Ovary (tissue), 7 donors: ENCODE measurements at regions not wholly inside any gene's neighbourhood (a gene's known extent, or its start where the extent isn't known, plus 50 kb on each side); places are given as distances from the start of the nearest gene placed in this dataset.

Source experiments
- DNase-seq, 5 donors: peaks; one replicate each; pipeline ENCODE4 v3.0.0-alpha.2; 2019 to 2020
- H3K27ac ChIP-seq, 2 donors: fragments of 200-600 bp; one replicate each; pipeline versions ENCODE4 v1.5.1 to v1.8.0; 2019 to 2022
- H3K27me3 ChIP-seq: fragments of 200-600 bp; one replicate; pipeline ENCODE4 v1.8.0; 2022
- H3K36me3 ChIP-seq: fragments of 200-600 bp; sonication (generic); one replicate; pipeline ENCODE4 v1.5.1; 2019
- H3K4me1 ChIP-seq: one replicate; pipeline ENCODE4 v1.8.1; 2013; ENCODE audit warnings: mild to moderate bottlenecking, moderate library complexity; ENCODE audit not compliant: insufficient read depth
- H3K4me3 ChIP-seq: fragments of 200-600 bp; sonication (generic); one replicate; pipeline ENCODE4 v1.5.1; 2017
- H3K9me3 ChIP-seq, 2 donors: fragments of 200-600 bp in 1 of 2; sonication (generic) in 1 of 2; one replicate each; pipeline versions ENCODE4 v1.5.1 to v1.8.1; 2013 to 2019; ENCODE audit warnings: mild to moderate bottlenecking in 1 of 2, moderate library complexity in 1 of 2
- CTCF ChIP-seq, 3 donors: fragments of 450-650 bp in 2 of 3; fragments of 200-600 bp in 1 of 3; IDR thresholded peaks; one replicate each; pipeline versions ENCODE4 v1.5.1 to v1.8.0; 2016 to 2022; ENCODE audit warnings: antibody characterized with exemption in 3 of 3, mild to moderate bottlenecking in 1 of 3
- EP300 ChIP-seq: sonication (generic); formaldehyde crosslinking; IDR thresholded peaks from one replicate; pipeline ENCODE4 v1.6.1; 2017; ENCODE audit warnings: antibody characterized with exemption
- POLR2A ChIP-seq: fragments of 450-650 bp; IDR thresholded peaks from one replicate; pipeline ENCODE4 v1.6.1; 2017; ENCODE audit warnings: antibody characterized with exemption, mild to moderate bottlenecking, moderate library complexity
- WGBS, 3 donors: extraction: QIAGEN DNeasy Blood & Tissue Kit in 1 of 3; methylation state at CpG; one replicate each; pipeline versions ENCODE4 v1.1.5 to v1.1.7; 2013 to 2017; 5-methylcytosine and 5-hydroxymethylcytosine counted together
- intact Hi-C, 4 donors: fragments of 100-400 bp; cut with DNase I; formaldehyde crosslinking; loops; one replicate each; pipeline versions ENCODE4 v1.11.0 to v1.15.1; 2022 to 2023
- donor health status: DM: no; HTN: no; CAD: no; lungs with moderate emphysema.
- donor health status: DM: no; HTN: no; CAD: no.
- donor health status: Bipolar disorder and iron deficiency.
- donor health status: DM: no; HTN: no; CAD: no.
- donor health status: DM: yes; HTN: yes; CAD: no.

DNA sequence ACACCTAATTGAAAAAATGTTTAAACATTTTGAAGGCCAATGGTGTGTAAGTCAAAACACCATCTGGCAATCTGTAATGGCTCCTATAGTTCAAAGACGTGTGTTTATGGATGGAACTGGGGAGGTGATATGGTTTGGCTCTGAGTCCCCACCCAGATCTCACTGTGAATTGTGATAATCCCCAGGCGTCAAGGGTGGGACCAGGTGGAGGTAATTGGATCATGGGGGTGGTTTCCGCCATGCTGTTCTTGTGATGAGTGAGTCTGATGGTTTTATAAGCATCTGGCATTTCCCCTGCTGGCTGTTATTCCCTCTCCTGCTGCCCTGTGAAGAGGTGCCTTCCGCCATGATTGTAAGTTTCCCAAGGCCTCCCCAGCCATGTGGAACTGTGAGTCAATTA, 52.2 kb downstream of the ADRA2C start:
- WGBS, 3 donors, result 41 to 64% (median 48%) methylated on average over 4 of the region's 4 CpGs
- intact Hi-C loops, result no loop called here
- TF ChIP-seq CTCF (IDR thresholded peaks at IDR 0.05), result no peak
- TF ChIP-seq POLR2A, result no peak
- no peak for TF ChIP-seq EP300
- H3K27ac ChIP-seq, result no peak overlapping the region
- no peak overlapping the region for H3K4me3 ChIP-seq
- no peaks in the 10 kb centered on the region for H3K36me3 ChIP-seq
- no peaks in the 10 kb centered on the region for H3K27me3 ChIP-seq
- no peaks in the 10 kb centered on the region for H3K9me3 ChIP-seq
- no peaks in the 10 kb centered on the region for H3K4me1 ChIP-seq
- no peak for DNase-seq

- Histone ChIP-seq H3K9me3 (no peaks in the 10 kb centered on the region), H3K27ac (no peak overlapping the region), H3K4me3 (no peak overlapping the region), H3K36me3 (no peaks in the 10 kb centered on the region), H3K27me3 (no peaks in the 10 kb centered on the region), H3K4me1 (no peaks in the 10 kb centered on the region)
- TF ChIP-seq POLR2A (no peak), EP300 (no peak), CTCF (IDR thresholded peaks at IDR 0.05) (no peak)
- WGBS, 3 donors, result 85 to 88% (median 88%) methylated on average over 17 of the region's 17 CpGs
- no peak for DNase-seq
- intact Hi-C loops, result no loop called here
Observed at GRCh38 chr4:3819210-3819919, 53.2 kb downstream of the ADRA2C start.

GRCh38 chr4:3820016-3820805, 54.0 kb downstream of the ADRA2C start:
- H3K4me3 ChIP-seq, result no peak overlapping the region
- WGBS, 3 donors, result 74 to 80% (median 77%) methylated on average over 14 of the region's 14 CpGs
- intact Hi-C loops, result no loop called here
- no peaks in the 10 kb centered on the region for H3K36me3 ChIP-seq
- TF ChIP-seq EP300, result no peak
- no peak for TF ChIP-seq POLR2A
- TF ChIP-seq CTCF (IDR thresholded peaks at IDR 0.05), result no peak
- no peaks in the 10 kb centered on the region for H3K4me1 ChIP-seq
- no peak for DNase-seq
- no peaks in the 10 kb centered on the region for H3K27me3 ChIP-seq
- no peaks in the 10 kb centered on the region for H3K9me3 ChIP-seq
- H3K27ac ChIP-seq, result no peak overlapping the region

DNA sequence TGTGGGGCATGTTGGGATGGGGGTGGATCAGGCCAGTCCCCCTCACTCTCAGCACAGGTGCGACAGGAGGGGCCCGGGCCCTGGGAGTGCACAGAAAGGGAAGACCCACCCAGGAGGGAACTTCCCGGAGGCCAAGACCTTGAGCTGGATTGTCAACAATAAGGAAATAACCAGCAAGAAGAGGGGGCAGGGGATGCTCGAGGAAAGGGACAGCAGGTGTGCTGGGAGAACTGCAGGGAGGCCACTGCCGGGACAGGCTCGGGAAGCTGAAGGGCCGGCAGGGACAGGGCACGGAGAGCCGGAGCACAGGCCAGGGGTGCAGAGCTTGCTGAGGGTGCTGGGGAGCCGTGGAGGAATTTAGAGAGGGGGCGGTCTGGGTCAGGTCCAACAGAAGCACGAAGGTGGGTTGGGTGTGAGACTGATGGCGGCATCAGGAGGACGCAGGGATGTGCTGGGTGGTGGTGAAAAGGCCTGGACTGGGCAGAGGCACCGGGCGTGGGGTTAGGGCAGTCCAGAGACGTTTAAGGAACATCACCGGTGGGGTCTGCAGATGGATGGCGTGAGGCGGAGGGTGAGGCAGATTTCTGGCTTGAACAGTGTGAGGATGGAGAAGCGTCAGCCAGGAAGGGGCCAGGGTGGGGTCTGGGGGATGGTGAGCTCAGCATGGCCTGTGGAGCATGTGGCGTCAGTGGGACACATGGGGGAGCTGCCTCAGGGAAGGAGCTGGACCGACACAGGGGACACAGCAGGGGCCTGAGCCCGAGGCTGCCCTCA, 54.8 kb downstream of the ADRA2C start:
- H3K4me1 ChIP-seq, result no peaks in the 10 kb centered on the region
- no peak for DNase-seq
- H3K27me3 ChIP-seq, result no peaks in the 10 kb centered on the region
- no peaks in the 10 kb centered on the region for H3K36me3 ChIP-seq
- H3K9me3 ChIP-seq, result no peaks in the 10 kb centered on the region
- H3K27ac ChIP-seq, result no peak overlapping the region
- no peak overlapping the region for H3K4me3 ChIP-seq
- no peak for TF ChIP-seq POLR2A
- TF ChIP-seq EP300, result no peak
- TF ChIP-seq CTCF (IDR thresholded peaks at IDR 0.05), result no peak
- intact Hi-C loops, result no loop called here
- 69 to 78% (median 70%) methylated on average over 24 of the region's 24 CpGs for WGBS, 3 donors
